Activated CD8-positive, alpha-beta memory T cell treated with anti-CD3 and anti-CD28 coated beads, Interleukin-2, amount 50 U/mL, for 4 hours (primary cell): ENCODE measurements at regions not wholly inside any gene's neighbourhood (a gene's known extent, or its start where the extent isn't known, plus 50 kb on each side); places are given as distances from the start of the nearest gene placed in this dataset.

Experiments used
- DNase-seq: peaks from one replicate; pipeline ENCODE4 v3.0.0-alpha.2; 2020

DNA sequence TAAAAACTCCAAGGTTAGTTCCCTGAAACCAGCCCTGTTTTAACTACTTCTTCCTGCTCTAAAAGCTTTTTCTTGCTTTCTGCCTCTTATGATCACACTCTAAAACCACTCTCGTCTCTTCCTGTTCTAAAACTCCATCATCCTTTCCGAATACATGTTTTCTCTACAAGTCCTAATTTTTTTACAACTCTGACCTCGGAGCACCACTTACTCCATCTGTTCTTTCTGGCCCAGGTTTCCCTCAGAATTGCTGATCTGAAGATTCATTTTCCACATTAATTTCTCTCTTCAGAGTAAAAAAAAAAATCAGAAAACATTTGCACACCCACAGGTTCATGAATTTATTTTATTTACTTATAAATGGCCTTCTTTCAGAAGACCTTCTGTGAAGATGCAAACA, 265.7 kb upstream of the CADM1 start:
- DNase-seq = no peak

- no peak for DNase-seq
These were observed 263.7 kb upstream of the CADM1 start for GRCh38 chr11:115767883-115768282.

- DNase-seq = no peak
These were observed 263.0 kb upstream of the CADM1 start for GRCh38 chr11:115767047-115767802.

GRCh38 chr11:115766561-115766960, 262.3 kb upstream of the CADM1 start:
- no peak for DNase-seq

GRCh38 chr11:115765803-115766239, 261.6 kb upstream of the CADM1 start:
- DNase-seq = no peak

GRCh38 chr11:115764176-115764575, 260.0 kb upstream of the CADM1 start:
- no peak for DNase-seq

GRCh38 chr11:115761817-115762216, 257.6 kb upstream of the CADM1 start:
- DNase-seq = no peak

- no peak for DNase-seq
These were observed 257.1 kb upstream of the CADM1 start for GRCh38 chr11:115761348-115761747.

GRCh38 chr11:115760461-115761320, 256.5 kb upstream of the CADM1 start:
- no peak for DNase-seq

DNA sequence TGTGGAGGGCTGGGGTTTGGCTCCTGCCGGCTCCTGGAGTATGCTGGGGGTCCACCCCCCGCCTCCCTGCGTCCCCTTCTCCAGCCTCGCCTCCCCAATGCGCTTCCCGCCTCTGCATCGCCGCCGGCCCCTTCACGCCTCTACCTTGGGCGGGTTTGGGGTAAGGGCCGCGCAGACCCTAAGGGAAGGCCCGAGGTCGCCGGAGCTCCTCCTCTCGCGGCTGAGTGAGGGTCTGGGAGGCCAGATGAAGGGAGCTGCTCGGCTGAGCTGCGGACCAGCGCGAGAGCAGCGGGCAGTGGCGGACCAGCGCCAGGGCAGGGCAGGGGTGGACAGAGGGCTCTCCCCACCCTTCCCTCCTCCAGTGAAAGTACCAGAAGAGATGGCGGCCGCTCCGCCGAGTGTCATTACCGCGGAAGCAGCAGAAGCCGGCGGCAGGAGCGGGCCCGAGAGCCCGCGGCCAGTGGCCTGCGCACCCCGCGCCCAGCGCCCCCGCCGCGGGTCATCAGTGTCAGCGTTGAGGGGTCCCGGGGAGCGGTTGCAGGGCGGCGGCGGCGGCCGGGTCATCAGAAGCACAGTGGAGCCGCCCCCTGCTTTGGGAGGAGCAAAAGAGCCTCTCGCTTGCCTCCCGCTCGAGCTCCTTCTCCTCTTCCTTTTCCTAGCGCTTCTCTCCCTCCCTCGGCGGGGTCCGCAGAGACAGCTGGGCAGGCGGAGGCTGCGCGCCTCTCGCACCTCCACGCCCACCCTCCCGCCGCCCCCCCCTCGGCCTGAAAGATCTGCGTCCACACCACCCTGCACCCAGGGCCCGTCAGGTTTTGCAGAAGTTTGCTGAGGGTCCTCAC, 255.6 kb upstream of the CADM1 start:
- no peak for DNase-seq

GRCh38 chr11:115758011-115758410, 253.8 kb upstream of the CADM1 start:
- no peak for DNase-seq

DNA sequence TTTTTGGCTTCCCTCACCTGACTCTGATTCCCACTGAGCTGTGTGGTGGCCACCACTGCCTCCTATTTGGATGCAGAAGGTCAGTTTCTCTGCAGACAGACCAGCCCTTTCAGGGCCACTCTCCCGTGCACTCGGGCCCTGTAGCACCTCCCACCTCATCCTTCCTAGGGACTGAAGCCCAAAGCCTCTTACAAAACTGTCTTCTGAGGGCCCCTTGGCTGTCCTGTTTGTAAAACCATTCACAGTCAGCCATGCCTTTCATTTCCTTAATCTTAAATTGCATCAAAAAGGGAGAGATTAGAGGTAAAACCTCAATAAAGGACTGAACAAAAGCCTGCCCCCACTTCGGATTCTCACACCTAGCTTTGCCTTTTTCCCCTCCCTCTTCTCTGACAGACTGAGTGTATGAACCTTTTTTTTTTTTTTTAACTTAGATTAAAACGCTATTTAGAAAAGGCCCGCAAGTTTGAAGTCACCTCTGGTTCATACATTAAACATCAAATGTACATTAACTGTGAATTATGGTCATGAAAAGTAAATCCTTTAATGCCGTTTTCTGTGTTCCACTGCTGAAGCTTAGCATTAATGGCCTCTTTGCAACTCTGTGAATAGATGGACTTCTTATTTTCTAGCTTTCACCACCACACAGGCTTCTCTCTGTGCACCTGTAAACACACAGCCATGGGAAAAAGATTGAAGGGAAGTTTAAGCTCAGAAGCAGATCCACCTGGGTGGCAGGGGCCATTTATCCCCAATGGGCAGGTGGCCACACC, 247.2 kb upstream of the CADM1 start:
- DNase-seq = no peak

DNA sequence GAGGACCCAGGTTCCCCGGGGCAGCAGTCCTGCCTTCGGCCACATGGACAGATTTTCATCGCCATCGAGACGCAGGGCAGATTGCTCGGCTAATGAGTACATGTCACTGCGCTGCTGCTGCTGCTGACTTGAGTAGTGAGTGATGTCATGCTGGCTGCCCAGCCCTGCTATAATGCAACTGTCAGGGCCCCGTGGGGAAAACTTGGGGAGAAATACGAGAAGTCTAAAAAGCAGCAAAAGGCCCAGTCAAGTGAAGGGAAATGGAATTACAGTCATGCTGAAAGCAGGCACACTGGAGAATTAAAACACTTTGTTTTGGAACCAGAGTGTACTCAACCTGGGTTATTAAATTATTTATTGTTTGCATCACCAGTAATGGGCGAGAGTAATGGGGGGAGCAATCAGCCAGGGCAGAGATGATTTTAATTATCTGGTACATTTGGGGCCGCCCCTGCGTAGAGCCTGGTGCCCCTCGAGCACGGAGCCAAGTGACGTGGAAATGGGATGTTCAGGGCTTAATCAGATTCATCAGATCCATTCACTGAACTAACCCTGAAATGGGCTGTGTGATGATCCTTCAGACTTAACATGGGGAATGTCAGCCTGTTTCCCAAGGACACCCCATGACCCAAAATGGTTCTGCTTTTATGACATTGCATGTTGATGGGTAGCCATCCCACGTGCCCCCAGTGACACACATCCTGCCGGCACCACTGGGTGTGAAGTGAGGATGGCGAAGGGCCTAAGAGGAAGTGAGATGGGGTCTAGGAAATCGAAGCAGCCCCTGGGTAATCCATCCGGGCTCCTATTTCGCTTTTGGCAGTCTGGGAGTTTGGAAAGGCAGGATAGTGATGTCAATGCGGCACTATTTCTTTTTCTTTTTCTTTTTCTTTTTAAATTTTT, 241.6 kb upstream of the CADM1 start:
- DNase-seq = no peak

DNA sequence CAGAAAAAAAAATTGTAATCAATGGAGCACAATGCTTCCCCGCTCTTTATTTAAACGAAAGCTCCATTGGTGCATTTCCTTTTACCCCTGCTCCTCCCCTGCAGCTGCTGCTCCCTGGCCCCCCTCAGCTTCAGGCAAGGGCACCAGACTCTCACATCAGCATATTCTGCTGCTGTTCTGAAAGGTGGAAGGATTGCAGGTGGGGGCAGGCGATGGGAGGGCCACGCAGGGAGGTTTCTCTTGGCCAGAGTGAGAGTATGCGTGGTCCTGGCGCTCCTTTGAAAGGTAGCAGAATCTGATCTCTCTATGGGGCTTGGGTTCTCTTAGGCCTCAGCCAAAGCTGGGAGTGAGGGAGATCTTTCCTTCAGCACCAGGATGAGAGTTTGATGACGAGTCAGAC, 240.9 kb upstream of the CADM1 start:
- no peak for DNase-seq

- no peak for DNase-seq
These were observed 239.5 kb upstream of the CADM1 start for GRCh38 chr11:115743719-115744118.

DNA sequence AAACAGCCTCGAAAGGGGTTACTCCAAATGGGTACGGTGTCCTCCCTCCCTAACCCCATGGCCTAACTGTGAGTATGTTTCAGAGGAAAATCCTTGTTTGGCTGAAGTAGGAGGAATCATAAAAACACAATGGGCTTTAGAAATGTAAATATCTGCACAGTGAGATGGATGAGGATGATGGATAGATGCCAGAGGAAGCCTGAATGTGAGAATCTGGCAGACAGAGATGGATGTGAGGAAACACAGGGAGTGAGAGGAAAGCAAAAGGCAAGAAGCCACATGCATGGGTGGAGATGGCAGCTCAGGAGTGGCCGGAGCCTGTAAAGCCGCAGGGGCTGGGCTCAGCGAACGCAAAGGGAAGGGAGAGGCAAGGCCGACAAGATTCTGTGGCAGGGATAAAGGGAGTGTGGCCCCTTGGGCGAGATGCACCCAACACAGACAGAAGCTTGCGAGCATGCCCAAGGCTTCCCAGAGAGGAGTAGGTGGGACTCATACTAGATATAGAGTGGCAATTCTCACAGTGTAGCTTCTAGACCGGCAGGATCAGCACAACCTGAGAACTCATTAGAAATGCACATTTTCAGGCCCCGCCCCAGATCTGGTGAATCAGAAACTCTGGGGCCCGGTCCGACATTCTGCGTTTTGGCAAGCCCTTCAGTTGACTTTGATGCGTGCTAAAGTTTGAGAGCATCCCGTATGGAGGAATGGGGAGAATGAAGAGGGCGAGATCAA, 237.3 kb upstream of the CADM1 start:
- DNase-seq = no peak

DNA sequence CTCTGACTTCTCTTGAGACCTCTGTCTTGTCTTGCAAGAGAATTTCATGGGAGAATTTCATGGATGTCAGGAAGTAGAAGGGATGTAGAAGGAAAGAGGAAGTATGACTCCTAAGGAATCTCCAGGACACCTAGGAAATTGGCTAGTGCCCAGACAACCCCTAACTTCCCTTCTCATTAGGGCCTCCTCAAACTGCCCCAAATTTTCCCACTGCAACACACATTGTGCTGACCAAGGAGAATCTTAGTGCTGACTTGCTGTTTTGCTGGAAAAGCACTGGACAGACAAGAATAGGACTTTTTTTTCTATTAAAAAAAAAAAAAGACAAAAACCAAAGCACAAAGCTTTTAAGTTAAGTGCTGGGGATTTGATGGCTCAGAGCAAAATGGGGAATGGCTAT, 236.1 kb upstream of the CADM1 start:
- no peak for DNase-seq

DNA sequence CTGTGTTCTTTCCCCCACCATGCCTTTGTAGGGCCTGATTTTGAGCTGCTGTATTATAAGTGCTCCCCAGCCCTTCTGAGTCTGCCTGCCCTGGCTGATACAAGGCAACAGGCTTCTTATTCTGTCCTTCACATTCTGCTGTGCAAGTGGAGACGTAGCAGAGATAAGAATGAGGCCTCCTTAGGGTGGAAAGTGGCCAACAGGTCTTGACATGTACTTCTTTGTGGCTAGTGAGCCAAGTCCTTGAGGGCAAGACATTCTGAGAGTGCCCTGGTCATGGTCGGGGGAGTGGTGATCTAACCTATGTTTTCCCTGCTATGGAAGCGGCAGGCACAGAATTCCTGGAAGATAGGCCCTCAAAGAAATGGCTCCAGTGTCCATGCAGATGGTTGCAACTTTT, 235.7 kb upstream of the CADM1 start:
- no peak for DNase-seq

- DNase-seq = no peak
These were observed 234.9 kb upstream of the CADM1 start for GRCh38 chr11:115739146-115739545.

- DNase-seq = no peak
These were observed 233.7 kb upstream of the CADM1 start for GRCh38 chr11:115737875-115738274.

DNA sequence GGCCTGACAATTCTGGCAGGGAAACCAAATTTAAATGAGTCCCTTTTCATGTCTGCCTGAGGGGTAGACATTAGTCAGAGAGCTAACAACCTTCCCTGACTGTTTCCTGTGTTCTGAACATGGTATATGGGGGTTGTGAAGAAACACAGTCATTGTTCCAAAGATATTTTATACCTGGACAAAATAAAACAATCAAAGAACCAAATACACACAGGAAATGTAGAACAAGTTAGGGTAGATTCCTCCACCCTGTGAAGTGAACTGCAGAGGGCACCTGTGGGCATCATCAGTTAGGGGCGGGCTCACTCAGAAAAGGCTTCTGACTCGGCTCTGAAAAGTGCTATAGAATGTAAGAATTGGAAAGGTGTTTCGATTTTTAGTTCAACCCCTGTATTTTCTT, 231.9 kb upstream of the CADM1 start:
- no peak for DNase-seq
